ENCODE measurements at regions not wholly inside any gene's neighbourhood (a gene's known extent, or its start where the extent isn't known, plus 50 kb on each side); places are given as distances from the start of the nearest gene placed in this dataset.

DNA sequence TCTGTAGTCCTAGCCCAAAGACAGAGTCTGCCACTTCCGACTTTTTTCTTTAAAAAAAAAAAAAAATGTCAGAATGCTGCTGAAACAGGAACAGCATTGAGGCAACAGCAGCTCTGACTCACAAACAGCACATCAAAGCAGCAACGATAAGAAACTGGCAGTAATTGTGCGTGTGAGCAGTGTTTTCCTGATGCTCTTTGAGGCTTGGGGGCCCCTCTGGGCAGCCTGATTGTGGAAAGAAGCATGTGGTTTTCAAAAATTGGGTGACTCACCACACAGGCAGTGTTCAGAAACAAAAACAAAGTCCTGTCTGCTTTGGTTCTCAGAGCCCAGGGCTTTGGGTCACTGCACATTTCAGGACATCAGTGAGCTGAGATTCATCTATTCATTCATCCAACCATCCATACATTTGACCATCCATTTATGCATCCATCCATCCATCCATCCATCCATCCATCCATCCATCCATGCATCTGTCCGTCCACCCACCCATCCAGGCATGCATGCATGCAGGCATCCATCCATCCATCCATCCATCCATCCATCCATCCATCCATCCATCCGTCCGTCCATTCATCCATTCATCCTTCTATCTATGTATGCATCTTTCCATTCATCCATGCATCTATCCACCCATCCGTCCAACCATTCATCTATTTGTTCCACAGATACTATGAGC, 308.4 kb downstream of the RPLP1 start:
- TF ChIP-seq, protein P1, sequence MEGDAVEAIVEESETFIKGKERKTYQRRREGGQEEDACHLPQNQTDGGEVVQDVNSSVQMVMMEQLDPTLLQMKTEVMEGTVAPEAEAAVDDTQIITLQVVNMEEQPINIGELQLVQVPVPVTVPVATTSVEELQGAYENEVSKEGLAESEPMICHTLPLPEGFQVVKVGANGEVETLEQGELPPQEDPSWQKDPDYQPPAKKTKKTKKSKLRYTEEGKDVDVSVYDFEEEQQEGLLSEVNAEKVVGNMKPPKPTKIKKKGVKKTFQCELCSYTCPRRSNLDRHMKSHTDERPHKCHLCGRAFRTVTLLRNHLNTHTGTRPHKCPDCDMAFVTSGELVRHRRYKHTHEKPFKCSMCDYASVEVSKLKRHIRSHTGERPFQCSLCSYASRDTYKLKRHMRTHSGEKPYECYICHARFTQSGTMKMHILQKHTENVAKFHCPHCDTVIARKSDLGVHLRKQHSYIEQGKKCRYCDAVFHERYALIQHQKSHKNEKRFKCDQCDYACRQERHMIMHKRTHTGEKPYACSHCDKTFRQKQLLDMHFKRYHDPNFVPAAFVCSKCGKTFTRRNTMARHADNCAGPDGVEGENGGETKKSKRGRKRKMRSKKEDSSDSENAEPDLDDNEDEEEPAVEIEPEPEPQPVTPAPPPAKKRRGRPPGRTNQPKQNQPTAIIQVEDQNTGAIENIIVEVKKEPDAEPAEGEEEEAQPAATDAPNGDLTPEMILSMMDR (IDR thresholded peaks at IDR 0.05): no peak
- no peak for TF ChIP-seq POLR2A (IDR thresholded peaks at IDR 0.05)
